ENCODE measurements at regions not wholly inside any gene's neighbourhood (a gene's known extent, or its start where the extent isn't known, plus 50 kb on each side); places are given as distances from the start of the nearest gene placed in this dataset.
"Not testable (repeated sequence)": the region's sequence is repeated elsewhere in the genome, so short reads cannot be mapped to it uniquely, and the experiment has no call there.

- H3K27ac ChIP-seq: no peak overlapping the region
- WGBS, 4 donors: 71 to 77% (median 75%) methylated on average over 7 of the region's 7 CpGs
- peak in 1 of 7 donors; percentile 15 for DNase-seq
- intact Hi-C loops (cut with DNase I): no loop called here
- H3K4me1 ChIP-seq (replicated peaks in 1 of 2): no peaks in the 10 kb centered on the region
- no peak overlapping the region for H3K4me3 ChIP-seq
- H3K36me3 ChIP-seq (replicated peaks in 1 of 2): no peaks in the 10 kb centered on the region
- no peaks in the 10 kb centered on the region for H3K9me3 ChIP-seq (replicated peaks in 1 of 3)
- no peaks in the 10 kb centered on the region for H3K27me3 ChIP-seq
- TF ChIP-seq CTCF (IDR thresholded peaks at IDR 0.05) (no peak), POLR2A (IDR thresholded peaks at IDR 0.05) (no peak)
Measured at GRCh38 chr11:71164621-71165020, 87.8 kb downstream of the SHANK2 start.

GRCh38 chr11:71164186-71164585 lies 88.2 kb downstream of the SHANK2 start:
- WGBS, 4 donors: 81 to 90% (median 87%) methylated on average over 3 to 4 of the region's 4 CpGs
- intact Hi-C loops (cut with DNase I): no loop called here
- Histone ChIP-seq H3K27ac (no peak overlapping the region), H3K9me3 (replicated peaks in 1 of 3) (no peaks in the 10 kb centered on the region), H3K4me3 (no peak overlapping the region), H3K36me3 (replicated peaks in 1 of 2) (no peaks in the 10 kb centered on the region), H3K27me3 (no peaks in the 10 kb centered on the region), H3K4me1 (replicated peaks in 1 of 2) (no peaks in the 10 kb centered on the region)
- peak in 1 of 7 donors; percentile 9 for DNase-seq
- TF ChIP-seq CTCF (IDR thresholded peaks at IDR 0.05): no peak
- no peak for TF ChIP-seq POLR2A (IDR thresholded peaks at IDR 0.05)

- intact Hi-C loops (cut with DNase I): no loop called here
- no peaks in the 10 kb centered on the region for H3K4me1 ChIP-seq (replicated peaks in 1 of 2)
- no peak overlapping the region for H3K27ac ChIP-seq
- no peak overlapping the region for H3K4me3 ChIP-seq
- DNase-seq: no peak
- no peaks in the 10 kb centered on the region for H3K36me3 ChIP-seq (replicated peaks in 1 of 2)
- 62 to 69% (median 66%) methylated on average over 3 of the region's 3 CpGs for WGBS, 4 donors
- H3K27me3 ChIP-seq: no peaks in the 10 kb centered on the region
- TF ChIP-seq POLR2A (IDR thresholded peaks at IDR 0.05) (no peak), CTCF (IDR thresholded peaks at IDR 0.05) (no peak)
- no peaks in the 10 kb centered on the region for H3K9me3 ChIP-seq (replicated peaks in 1 of 3)
Measured at GRCh38 chr11:71163371-71163770, 89.0 kb downstream of the SHANK2 start.

GRCh38 chr11:71158936-71159335 lies 93.4 kb downstream of the SHANK2 start:
- 79 to 92% (median 84%) methylated on average over 4 of the region's 4 CpGs for WGBS, 4 donors
- intact Hi-C loops (cut with DNase I): no loop called here
- no peaks in the 10 kb centered on the region for H3K27me3 ChIP-seq
- no peaks in the 10 kb centered on the region for H3K4me1 ChIP-seq (replicated peaks in 1 of 2)
- no peak overlapping the region for H3K4me3 ChIP-seq
- H3K27ac ChIP-seq: no peak overlapping the region
- TF ChIP-seq CTCF (IDR thresholded peaks at IDR 0.05) (no peak), POLR2A (IDR thresholded peaks at IDR 0.05) (no peak)
- H3K36me3 ChIP-seq (replicated peaks in 1 of 2): no peaks in the 10 kb centered on the region
- DNase-seq: peak in 1 of 7 donors; percentile 0
- no peaks in the 10 kb centered on the region for H3K9me3 ChIP-seq (replicated peaks in 1 of 3)

GRCh38 chr11:71157676-71158075 lies 94.7 kb downstream of the SHANK2 start:
- peak in 1 of 7 donors; percentile 5 for DNase-seq
- H3K27ac ChIP-seq; H3K4me1 ChIP-seq (replicated peaks in 1 of 2); intact Hi-C loops (cut with DNase I); H3K4me3 ChIP-seq; H3K9me3 ChIP-seq (replicated peaks in 1 of 3); H3K36me3 ChIP-seq (replicated peaks in 1 of 2); H3K27me3 ChIP-seq: not testable (repeated sequence)
- WGBS, 4 donors: 73 to 94% (median 75%) methylated on average over 2 to 5 of the region's 5 CpGs

All from adrenal gland (tissue), 9 donors.